Heart left ventricle (tissue), 16 donors: ENCODE measurements at regions not wholly inside any gene's neighbourhood (a gene's known extent, or its start where the extent isn't known, plus 50 kb on each side); places are given as distances from the start of the nearest gene placed in this dataset.
"Not testable (repeated sequence)": the region's sequence is repeated elsewhere in the genome, so short reads cannot be mapped to it uniquely, and the experiment has no call there.

ENCODE experiments used
- ATAC-seq, 4 donors: fragments of 200-7000 bp; cut with Tn5 transposase; one replicate each; pipeline ENCODE4 v1.9.1; 2020 to 2022; ENCODE audit warnings: moderate library complexity in 4 of 4, mild to moderate bottlenecking in 3 of 4, moderate number of reproducible peaks in 1 of 4
- DNase-seq, 5 donors: peaks; one replicate each; pipeline ENCODE4 v3.0.0-alpha.2; 2020
- H3K27ac ChIP-seq, 12 donors: fragments of 200-600 bp; sonication (generic) in 4 of 12; one replicate each; pipeline versions ENCODE4 v1.5.0 to v1.8.0; 2016 to 2022; ENCODE audit warnings: mild to moderate bottlenecking in 2 of 12
- H3K27me3 ChIP-seq, 9 donors: fragments of 200-600 bp; sonication (generic) in 2 of 9; one replicate each; pipeline versions ENCODE4 v1.5.1 to v1.8.0; 2016 to 2022; ENCODE audit warnings: mild to moderate bottlenecking in 3 of 9
- H3K36me3 ChIP-seq, 9 donors: fragments of 200-600 bp; sonication (generic) in 2 of 9; one replicate each; pipeline versions ENCODE4 v1.5.0 to v1.8.0; 2018 to 2022; ENCODE audit warnings: mild to moderate bottlenecking in 2 of 9
- H3K4me1 ChIP-seq, 12 donors: fragments of 200-600 bp; sonication (generic) in 4 of 12; one replicate each; pipeline versions ENCODE4 v1.5.0 to v1.8.0; 2016 to 2022; ENCODE audit warnings: mild to moderate bottlenecking in 3 of 12
- H3K4me3 ChIP-seq, 12 donors: fragments of 200-600 bp; sonication (generic) in 4 of 12; one replicate each; pipeline versions ENCODE4 v1.5.0 to v1.8.0; 2017 to 2022; ENCODE audit warnings: mild to moderate bottlenecking in 9 of 12, moderate library complexity in 4 of 12
- H3K9me3 ChIP-seq, 12 donors: fragments of 200-600 bp; sonication (generic) in 4 of 12; one replicate each; pipeline versions ENCODE4 v1.5.0 to v1.8.0; 2016 to 2022; ENCODE audit warnings: mild to moderate bottlenecking in 1 of 12
- POLR2A ChIP-seq, 2 donors: fragments of 450-650 bp; IDR thresholded peaks; one replicate each; pipeline ENCODE4 v1.6.1; 2017; ENCODE audit warnings: antibody characterized with exemption in 2 of 2, mild to moderate bottlenecking in 2 of 2, moderate library complexity in 2 of 2
- WGBS, 4 donors: extraction: QIAGEN DNeasy Blood & Tissue Kit in 2 of 4; methylation state at CpG; one replicate each; pipeline versions ENCODE4 v1.1.5 to v1.1.7; 2013 to 2018; 5-methylcytosine and 5-hydroxymethylcytosine counted together
- intact Hi-C, 10 donors: fragments of 100-400 bp; cut with DNase I; formaldehyde crosslinking; loops; one replicate each; pipeline versions ENCODE4 v1.11.1 to v1.14.2; 2022
- TF ChIP-seq, protein P1 (sequence below), 12 donors: fragments of 200-600 bp; sonication (generic) in 4 of 12; IDR thresholded peaks; one replicate each; pipeline versions ENCODE4 v1.5.0 to v1.8.0; 2018 to 2022; ENCODE audit warnings: antibody characterized with exemption in 12 of 12, mild to moderate bottlenecking in 5 of 12
- donor health status: ischemic (EF 13 %, LVEDD 7.1; RV severe dilation, severe dysfunction).
- donor health status: healthy with polysubstance abuse.
- donor health status: DM: no; HTN: yes; CAD: no.
- donor health status: DM: no; HTN: no; CAD: no.
- donor health status: ischemic (EF 25% LVEDD 6.9; RV normal size, moderate dysfunction).
- donor health status: ischemic (EF 25% LVEDD 5.7; RV mildly dilated, moderate dysfunction).
- donor health status: healthy.
- donor health status: DM: yes; HTN: yes; CAD: no.
- donor health status: ischemic (EF 35%, LVEDD 5.7; RV mildly dilated, moderate dysfunction).
- donor health status: nonischemic (EF 11% LVEDD 7.7; RV severe dilation, severe dysfunction).
- donor health status: DM: yes; HTN: yes; CAD: no.
- donor health status: PGD.
- donor health status: ischemic (EF 29% LVEDD 5.4; RV normal size, mild dysfunction).
- donor health status: nonischemic (EF 23%, LVEDD 6.1; RV moderate dilation, normal function).

DNA sequence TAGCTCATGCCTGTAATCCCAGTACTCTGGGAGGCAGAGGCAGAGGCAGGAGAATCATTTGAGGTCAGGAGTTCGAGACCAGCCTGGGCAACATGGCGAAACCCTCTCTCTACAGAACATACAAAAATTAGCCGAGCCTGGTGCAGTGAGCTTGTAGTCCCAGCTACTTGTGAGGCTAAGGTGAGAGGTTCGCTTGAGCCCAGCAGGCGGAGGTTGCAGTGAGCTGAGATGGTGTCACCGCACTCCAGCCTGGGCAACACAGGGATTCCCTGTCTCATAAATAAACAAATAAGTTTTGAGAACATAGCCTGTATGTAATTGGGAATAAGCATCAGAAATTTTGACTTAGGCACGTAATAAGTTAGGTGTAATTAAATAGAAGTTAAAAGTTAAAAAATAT is 971.7 kb upstream of the COX7C start:
- H3K27me3 ChIP-seq = no peaks in the 10 kb centered on the region
- DNase-seq = no peak
- no peak overlapping the region for H3K4me3 ChIP-seq
- intact Hi-C loops = no loop called here
- H3K4me1 ChIP-seq = no peaks in the 10 kb centered on the region
- no peaks in the 10 kb centered on the region for H3K36me3 ChIP-seq
- TF ChIP-seq, protein P1, sequence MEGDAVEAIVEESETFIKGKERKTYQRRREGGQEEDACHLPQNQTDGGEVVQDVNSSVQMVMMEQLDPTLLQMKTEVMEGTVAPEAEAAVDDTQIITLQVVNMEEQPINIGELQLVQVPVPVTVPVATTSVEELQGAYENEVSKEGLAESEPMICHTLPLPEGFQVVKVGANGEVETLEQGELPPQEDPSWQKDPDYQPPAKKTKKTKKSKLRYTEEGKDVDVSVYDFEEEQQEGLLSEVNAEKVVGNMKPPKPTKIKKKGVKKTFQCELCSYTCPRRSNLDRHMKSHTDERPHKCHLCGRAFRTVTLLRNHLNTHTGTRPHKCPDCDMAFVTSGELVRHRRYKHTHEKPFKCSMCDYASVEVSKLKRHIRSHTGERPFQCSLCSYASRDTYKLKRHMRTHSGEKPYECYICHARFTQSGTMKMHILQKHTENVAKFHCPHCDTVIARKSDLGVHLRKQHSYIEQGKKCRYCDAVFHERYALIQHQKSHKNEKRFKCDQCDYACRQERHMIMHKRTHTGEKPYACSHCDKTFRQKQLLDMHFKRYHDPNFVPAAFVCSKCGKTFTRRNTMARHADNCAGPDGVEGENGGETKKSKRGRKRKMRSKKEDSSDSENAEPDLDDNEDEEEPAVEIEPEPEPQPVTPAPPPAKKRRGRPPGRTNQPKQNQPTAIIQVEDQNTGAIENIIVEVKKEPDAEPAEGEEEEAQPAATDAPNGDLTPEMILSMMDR (IDR thresholded peaks at IDR 0.05) = no peak
- no peak for TF ChIP-seq POLR2A (IDR thresholded peaks at IDR 0.05)
- ATAC-seq = no peak
- 76 to 92% (median 84%) methylated on average over 7 of the region's 7 CpGs for WGBS, 4 donors
- no peaks in the 10 kb centered on the region for H3K9me3 ChIP-seq
- no peak overlapping the region for H3K27ac ChIP-seq

DNA sequence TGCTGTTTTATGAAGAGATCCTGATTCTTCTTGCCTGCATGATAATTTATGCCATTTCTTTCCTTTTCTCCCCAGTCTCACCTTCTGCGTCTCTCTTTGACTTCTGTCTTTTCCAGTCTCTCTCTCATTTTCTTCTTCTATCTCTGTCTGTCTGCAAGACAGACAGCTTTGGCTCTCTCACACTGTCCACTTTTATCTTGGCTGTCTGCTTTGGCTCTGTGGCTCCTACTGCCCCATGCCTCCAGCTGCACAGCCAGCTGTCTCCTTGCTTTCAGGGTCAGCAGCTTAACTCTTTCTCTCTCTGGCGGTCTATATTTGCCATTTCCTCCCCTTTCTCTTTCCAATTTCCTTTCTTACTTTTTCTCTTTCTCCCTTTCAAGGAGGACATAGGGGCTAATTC is 971.1 kb upstream of the COX7C start:
- H3K4me1 ChIP-seq = no peaks in the 10 kb centered on the region
- no peak for DNase-seq
- 45 to 62% (median 52%) methylated on average over 2 of the region's 2 CpGs for WGBS, 4 donors
- peak overlapping the region in 1 of 12 donors; percentile 11 for H3K4me3 ChIP-seq
- no peaks in the 10 kb centered on the region for H3K9me3 ChIP-seq
- TF ChIP-seq POLR2A (IDR thresholded peaks at IDR 0.05) = no peak
- TF ChIP-seq, protein P1 (IDR thresholded peaks at IDR 0.05) = no peak
- H3K27ac ChIP-seq = no peak overlapping the region
- no peaks in the 10 kb centered on the region for H3K27me3 ChIP-seq
- no peak for ATAC-seq
- no peaks in the 10 kb centered on the region for H3K36me3 ChIP-seq
- intact Hi-C loops = no loop called here

DNA sequence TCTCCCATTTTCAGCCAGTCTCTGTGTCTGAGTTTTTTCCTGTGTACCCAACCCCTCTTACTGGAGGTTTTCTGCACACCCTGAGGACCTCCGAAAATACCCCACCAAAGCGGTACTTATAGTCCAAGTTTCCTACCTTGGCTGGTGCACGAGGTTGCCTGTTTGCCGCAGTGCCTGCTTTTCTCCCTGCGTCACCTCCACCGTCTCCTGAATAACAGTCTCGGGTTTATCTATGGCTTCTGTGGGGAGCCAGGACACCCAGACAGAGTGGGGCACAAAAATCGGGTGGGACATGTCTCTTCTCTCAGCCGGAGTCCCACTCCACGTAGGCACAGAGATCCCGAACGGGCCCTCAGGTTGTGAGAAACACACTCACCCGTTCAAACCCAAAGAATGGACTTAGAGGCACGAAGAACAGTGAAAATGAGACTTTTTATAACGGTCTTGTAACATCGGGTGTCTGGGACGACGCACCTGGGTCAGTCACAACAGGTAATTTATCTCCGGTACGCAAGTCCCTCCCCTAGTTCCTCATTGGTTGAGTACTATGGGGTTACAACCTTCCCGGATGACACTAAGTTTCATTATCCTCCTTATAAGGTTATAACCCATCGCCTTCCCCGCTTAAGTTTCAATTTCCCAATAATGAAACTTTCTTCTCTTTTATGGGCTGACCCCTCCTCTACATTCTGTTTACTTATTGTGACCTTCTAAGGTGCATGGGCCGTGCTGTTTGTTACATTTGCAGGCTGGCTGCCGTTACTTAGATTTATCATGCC is 970.2 kb upstream of the COX7C start:
- Histone ChIP-seq H3K4me1 (no peaks in the 10 kb centered on the region), H3K27ac (no peak overlapping the region), H3K27me3 (no peaks in the 10 kb centered on the region), H3K4me3 (peak overlapping the region in 1 of 12 donors; percentile 11), H3K36me3 (no peaks in the 10 kb centered on the region), H3K9me3 (no peaks in the 10 kb centered on the region)
- no peak for TF ChIP-seq POLR2A (IDR thresholded peaks at IDR 0.05)
- intact Hi-C loops = no loop called here
- WGBS, 4 donors = 85 to 90% (median 87%) methylated on average over 25 of the region's 25 CpGs
- no peak for DNase-seq
- ATAC-seq = no peak

DNA sequence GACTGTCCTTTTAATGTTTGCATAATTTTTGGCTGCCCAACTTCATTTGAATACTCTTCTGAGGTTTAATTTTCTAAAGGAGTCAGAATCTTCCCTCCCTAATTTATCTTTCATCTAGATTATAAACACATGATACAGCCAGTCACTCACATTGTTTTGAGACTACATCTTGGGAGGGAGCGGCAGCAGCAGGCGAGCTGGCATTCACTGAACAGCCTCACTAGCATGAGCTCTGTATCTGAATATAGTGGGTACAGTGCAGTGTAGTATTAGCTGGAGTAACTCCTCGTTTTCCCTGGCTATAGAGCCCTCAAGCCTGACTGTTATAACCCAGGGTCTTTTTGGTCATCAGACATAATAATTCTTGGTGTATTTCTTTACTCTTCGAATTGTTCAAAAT is 969.2 kb upstream of the COX7C start:
- DNase-seq (no peak), ATAC-seq (no peak)
- Histone ChIP-seq H3K27me3 (no peaks in the 10 kb centered on the region), H3K27ac (no peak overlapping the region), H3K36me3 (no peaks in the 10 kb centered on the region), H3K9me3 (peaks cover 0 to 5% (median 0%) of the 10 kb centered on the region in 12 donors), H3K4me1 (no peaks in the 10 kb centered on the region), H3K4me3 (no peak overlapping the region)
- WGBS, 4 donors = 64 to 68% (median 66%) methylated on average over 4 of the region's 4 CpGs
- intact Hi-C loops = no loop called here
- TF ChIP-seq, protein P1 (IDR thresholded peaks at IDR 0.05) = no peak
- no peak for TF ChIP-seq POLR2A (IDR thresholded peaks at IDR 0.05)

DNA sequence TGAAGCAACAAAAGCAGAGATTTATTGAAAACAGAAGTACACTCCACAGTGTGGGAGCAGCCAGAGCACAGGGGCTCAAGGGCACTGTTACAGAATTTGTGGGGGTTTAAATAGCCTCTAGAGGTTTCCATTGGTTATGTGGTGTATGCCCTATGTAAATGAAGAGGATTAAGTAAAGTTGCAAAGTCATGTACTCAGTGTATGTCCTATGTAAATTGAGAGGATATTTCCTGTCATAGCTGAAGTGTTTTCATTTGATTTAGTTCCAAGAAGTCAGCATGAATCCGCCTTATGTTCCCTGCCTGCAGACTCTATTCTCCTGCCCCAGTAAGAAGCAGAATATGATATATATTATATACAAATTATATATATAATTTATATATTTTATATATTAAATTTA is 966.0 kb upstream of the COX7C start:
- ATAC-seq (no peak), DNase-seq (no peak)
- Histone ChIP-seq H3K9me3 (peaks cover 0 to 20% (median 7%) of the 10 kb centered on the region in 12 donors), H3K27me3 (no peaks in the 10 kb centered on the region), H3K4me1 (no peaks in the 10 kb centered on the region), H3K4me3 (no peak overlapping the region), H3K36me3 (no peaks in the 10 kb centered on the region), H3K27ac (no peak overlapping the region)
- intact Hi-C loops = no loop called here
- TF ChIP-seq POLR2A (IDR thresholded peaks at IDR 0.05) = no peak
- TF ChIP-seq, protein P1 (IDR thresholded peaks at IDR 0.05) = no peak
- WGBS, 4 donors = 74 to 92% (median 84%) methylated on average over 1 of the region's 1 CpG

DNA sequence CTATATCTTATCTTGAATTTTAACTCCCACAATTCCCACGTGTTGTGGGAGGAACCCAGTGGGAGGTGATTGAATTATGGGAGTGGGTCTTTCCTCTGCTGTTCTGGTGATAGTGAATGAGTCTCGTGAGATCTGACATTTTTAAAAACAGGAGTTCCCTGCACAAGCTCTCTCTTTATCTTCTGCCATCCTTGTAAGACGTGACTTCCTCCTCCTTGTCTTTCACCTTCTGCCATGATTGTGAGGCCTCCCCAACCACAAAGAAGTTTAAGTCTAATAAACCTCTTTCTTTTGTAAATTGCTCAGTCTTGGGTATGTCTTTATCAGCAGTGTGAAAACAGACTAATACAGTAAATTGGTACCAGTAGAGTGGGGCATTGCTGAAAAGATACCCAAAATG is 963.6 kb upstream of the COX7C start:
- H3K4me3 ChIP-seq, intact Hi-C loops, DNase-seq, ATAC-seq, H3K27me3 ChIP-seq, H3K27ac ChIP-seq, H3K4me1 ChIP-seq, H3K36me3 ChIP-seq: not testable (repeated sequence)
- 52 to 66% (median 64%) methylated on average over 3 of the region's 3 CpGs for WGBS, 4 donors
- peaks cover 0 to 21% (median 7%) of the 10 kb centered on the region in 12 donors for H3K9me3 ChIP-seq
